ENCODE measurements at regions not wholly inside any gene's neighbourhood (a gene's known extent, or its start where the extent isn't known, plus 50 kb on each side); places are given as distances from the start of the nearest gene placed in this dataset.

- no peak for DNase-seq
These were observed 216.5 kb downstream of the TMEM114 start for GRCh38 chr16:8373676-8374431.

DNA sequence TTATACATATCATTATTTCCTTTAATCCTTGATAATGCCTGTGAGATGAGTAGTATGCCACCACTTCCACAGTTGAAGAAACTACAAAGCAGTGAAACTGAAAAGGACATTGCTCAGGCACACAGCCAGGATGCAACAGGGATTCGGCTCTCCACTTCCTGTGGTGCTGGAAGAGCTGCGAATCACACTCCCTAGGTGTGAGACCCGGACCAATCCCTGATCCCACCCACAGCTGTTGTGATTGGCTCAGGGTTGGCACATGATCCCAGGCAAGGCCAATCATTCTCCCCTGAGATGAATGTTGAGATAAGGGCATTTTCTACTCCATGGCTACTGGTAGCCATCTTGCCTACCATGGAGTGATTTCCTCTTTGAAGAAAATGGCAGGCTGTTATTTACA is 218.2 kb downstream of the TMEM114 start:
- DNase-seq = no peak

DNA sequence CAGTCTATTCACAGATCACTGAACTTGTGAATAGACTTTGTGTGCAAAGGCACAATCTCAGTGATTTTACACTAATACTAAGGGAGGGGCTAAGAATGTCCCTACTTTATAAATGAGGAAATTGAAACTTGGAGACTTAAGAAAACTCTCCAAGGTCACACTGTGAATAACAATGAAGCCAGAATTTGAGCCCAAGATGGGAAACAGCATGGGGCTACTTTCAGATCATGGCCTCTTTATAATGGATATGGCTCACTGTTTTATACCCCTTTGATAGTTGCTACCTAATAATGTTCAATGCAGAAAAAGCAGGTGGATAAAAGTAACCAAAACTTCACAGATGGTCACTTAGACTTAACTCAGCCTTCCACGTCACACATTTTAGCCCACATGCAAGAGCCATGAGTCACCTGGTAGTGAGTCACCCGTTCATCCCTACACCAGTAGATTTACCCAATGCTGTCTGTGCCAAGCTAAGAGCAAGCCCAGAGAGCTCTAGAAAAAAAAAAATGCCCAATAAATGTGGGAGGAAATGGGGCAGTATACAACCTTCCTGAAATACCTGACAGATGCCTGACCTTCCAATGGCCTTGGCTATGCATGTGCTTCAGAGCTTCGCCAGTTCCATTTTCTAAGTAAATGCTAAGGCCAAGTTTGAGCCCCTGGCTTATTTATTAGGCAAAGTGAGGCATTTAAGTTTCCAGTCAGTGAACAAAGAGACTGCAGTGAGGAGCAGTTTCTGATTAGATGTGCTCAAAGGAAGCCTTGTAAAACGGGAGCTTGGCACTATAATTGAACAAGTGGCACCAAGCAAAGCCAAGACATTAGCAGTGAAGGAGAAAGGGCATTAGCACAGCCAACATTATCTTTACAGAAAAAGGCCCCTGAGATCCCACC is 219.7 kb downstream of the TMEM114 start:
- DNase-seq = no peak

GRCh38 chr16:8358937-8359336 is 231.4 kb downstream of the TMEM114 start:
- no peak for DNase-seq

DNA sequence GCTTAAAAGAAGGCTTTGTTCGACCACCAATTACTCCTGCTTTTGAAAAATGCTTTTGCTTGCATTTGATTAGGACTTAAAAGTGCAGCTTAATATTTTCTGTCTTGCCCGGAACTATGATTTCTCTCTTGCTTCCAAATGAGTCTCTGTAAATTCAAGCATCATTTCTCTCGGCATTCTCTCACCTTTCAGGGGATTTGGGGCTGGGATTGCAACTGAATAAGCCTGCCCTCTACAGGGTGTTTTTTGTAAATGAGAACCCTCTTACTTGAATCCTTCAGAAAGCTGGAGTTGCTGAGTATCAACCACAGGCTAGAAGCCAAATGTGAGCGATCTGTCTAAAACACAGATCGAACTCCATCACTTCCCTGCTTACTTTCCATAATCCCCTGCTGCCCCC is 234.6 kb downstream of the TMEM114 start:
- DNase-seq = no peak

DNA sequence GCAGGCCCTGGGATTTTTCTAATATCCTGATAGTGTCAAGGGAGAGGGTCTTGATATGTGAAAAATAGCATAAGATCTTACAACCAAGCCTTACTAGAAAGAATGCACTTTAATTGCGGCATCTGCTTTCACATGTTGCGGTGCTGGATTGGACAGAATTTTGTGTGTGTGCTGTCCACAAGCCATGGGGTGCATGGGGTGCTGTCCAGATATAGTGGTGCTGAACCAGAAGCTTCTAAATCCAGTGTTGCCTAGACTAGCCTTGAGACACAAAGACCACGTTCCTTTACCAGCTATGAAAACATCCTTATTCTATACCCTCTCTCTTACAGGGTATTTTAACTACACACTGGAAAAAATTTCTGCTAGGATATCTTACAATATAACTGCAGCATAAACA is 244.0 kb downstream of the TMEM114 start:
- no peak for DNase-seq

GRCh38 chr16:8342276-8342675 is 248.0 kb downstream of the TMEM114 start:
- DNase-seq = no peak

DNA sequence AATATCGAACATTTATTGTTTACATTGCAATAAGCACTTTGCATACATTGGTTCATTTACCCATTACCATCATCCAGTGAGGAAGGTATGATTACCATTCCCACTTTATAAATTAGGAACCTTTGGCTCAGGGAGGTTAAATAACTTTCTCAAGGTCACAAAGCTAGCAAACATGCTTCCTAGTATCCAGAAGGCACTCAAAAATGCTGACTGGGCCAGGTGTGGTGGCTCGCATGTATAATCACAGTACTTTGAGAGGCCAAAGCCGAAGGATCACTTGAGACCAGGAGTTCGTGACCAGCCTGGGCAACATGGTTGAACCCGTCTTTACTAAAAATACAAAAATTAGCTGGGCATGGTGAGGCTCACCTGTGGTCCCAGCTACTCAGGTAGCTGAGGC is 259.6 kb downstream of the TMEM114 start:
- no peak for DNase-seq

DNA sequence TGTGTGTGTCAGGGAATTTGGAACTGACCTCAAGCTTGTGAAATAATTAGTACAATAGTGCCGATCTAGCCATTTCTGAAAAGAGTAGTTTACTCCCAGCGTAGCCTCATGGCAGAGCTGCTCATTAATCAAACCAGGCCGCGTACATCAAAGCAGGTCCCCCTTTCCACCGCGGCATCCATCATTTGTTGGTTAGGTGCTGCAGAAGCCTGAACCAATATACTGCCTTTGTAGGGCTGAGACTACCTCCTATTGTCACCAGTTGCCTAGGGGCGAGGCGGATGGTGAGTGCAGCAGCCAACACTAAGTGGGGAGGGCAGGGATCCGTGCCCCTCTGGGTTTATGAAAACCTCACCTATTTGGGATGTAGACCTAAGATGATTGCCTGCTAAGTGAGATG is 264.1 kb downstream of the TMEM114 start:
- no peak for DNase-seq

DNA sequence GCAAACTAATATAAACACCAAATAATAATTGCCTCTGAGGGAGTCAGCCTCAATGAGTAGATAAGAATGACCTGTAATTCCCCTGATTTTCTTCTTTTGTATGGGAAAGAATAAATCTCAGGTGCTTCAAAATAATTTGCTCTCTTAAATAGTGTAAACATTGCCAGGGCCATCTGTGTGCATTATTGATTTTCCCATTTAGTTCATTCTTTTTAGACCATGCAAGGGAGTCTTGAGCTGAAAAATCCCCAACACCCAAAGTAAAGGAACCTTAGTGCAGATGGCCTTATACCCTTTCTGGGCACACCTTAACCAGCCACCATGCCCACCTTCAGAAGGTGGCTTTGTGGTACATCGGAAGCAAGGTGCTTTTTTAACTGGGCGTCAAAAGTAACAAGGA is 267.2 kb downstream of the TMEM114 start:
- no peak for DNase-seq

DNA sequence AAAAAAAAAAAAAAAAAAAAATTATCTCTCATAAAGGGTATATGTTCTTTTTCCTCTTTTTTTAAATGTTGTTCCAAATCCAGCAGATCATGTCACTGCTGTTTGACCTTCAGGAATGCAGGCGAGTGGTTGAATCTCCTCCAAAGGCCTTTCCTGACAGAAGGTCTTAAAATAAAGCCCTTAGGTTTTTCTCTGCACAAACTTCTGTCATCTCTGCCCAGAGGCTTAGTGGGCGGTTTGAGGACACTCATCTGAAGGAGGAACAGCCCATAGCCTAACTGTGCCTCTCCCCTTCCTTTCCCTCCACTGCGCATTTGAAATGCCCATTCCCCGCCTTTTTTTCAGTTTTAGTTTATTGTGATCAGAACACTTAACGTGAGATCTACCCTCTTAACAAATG is 270.2 kb downstream of the TMEM114 start:
- DNase-seq = no peak

DNA sequence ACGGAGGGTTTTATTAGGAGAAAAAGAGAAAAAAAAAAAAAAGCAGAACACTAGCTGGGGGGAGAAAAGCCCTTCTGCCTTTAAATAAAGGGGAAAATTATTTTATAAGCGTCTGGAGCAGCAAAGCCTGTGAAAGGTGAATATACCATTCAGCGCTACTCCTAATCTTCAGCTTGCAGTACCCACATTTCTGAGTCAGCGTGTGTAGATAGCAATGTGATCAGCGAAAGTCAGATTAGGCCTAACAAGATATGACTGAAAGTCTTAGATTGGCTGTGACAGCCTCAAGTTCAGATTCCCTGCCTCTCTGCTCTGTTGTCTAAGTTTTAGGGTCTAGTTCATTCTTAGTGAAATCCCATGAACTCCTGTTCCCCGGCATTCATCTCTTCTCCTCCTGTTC is 279.5 kb downstream of the TMEM114 start:
- no peak for DNase-seq

DNA sequence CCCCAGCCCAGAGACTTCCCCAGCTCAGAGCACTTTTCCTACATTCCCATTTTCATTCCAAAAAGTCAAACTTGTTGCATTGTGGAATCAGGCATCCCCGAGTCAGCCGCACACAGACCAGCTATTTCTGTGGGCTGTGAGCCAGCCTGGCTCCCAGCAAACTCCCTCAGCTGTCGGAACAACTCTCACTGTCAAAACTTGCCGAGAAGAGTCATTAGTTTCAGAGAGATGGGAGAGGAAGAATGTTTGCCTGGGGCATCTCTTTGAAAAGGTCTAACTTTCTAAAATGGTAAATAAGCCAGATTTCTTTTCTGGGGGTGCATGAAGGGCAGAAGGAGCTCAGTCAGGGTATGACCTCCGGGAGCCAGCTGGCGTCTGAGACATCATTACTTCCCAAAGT is 280.0 kb downstream of the TMEM114 start:
- DNase-seq = no peak

GRCh38 chr16:8305201-8305600 is 285.1 kb downstream of the TMEM114 start:
- DNase-seq = no peak

DNA sequence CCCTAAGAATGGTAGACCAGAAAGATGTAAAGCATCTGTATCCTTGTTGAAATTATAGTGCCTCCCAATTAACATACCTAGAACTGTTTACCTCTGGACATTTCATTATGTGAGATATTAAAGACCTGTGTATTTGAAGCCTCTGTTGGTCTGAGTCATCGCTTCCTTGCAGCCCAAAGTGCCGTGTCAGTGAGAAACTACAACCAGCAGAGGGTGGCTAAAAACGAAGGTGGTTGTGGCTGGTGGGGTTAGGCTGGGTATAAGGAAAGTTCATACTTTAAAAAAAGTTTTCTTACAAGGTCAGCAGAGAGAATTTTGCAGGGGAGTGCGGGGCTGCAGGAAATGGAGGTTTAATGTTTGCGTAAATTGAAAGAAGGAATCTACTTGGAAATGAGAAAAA is 290.7 kb downstream of the TMEM114 start:
- no peak for DNase-seq

GRCh38 chr16:8295513-8296237 is 294.6 kb downstream of the TMEM114 start:
- DNase-seq = no peak

DNA sequence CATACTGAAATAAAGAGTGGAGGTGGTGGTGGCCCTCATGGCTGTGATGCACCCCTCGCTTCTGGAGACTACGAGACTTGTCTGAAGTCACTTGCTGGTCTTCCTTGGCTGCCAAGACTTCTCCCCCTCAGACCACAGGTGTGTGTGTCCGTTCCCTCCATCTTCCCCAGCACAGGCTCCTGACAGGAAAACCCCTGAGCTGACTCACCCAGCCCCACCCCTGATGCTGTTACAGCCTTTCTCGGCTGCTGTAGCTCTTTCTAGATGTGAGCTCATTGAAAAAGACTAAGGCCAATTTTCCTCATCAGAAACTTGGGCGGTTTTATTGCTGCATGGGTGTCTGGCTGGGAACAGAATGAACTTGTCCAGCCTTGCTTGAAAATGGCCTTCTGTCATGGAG is 296.9 kb downstream of the TMEM114 start:
- no peak for DNase-seq

- DNase-seq = no peak
These were observed 298.0 kb downstream of the TMEM114 start for GRCh38 chr16:8292271-8292670.

- no peak for DNase-seq
These were observed 304.0 kb downstream of the TMEM114 start for GRCh38 chr16:8286348-8286747.

GRCh38 chr16:8283195-8283594 is 307.1 kb downstream of the TMEM114 start:
- no peak for DNase-seq

- DNase-seq = no peak
These were observed 312.2 kb downstream of the TMEM114 start for GRCh38 chr16:8278031-8278580.

DNA sequence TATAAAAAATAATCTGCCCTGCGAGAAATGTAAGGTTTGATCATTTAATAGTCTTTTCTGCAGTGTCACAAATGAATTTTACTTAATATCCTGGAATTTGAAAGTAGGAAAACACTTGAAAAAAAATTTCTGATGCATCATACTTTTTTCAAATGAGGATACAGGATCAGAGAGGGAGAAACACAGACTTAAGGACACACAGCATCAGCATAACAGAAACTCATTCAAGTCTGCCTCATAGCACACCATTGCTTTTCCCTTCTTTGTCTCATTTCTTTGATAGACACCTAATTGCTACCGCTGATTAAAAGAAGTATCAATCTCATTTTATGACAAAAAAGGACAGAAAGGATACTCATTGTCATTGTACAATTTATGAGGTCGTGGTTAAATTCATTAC is 319.0 kb downstream of the TMEM114 start:
- DNase-seq = no peak

GRCh38 chr16:8262299-8262698 is 328.0 kb downstream of the TMEM114 start:
- DNase-seq = no peak

Data from GF-D8 (cell line).